ENCODE measurements at regions not wholly inside any gene's neighbourhood (a gene's known extent, or its start where the extent isn't known, plus 50 kb on each side); places are given as distances from the start of the nearest gene placed in this dataset.
"Not testable (repeated sequence)": the region's sequence is repeated elsewhere in the genome, so short reads cannot be mapped to it uniquely, and the experiment has no call there.

DNA sequence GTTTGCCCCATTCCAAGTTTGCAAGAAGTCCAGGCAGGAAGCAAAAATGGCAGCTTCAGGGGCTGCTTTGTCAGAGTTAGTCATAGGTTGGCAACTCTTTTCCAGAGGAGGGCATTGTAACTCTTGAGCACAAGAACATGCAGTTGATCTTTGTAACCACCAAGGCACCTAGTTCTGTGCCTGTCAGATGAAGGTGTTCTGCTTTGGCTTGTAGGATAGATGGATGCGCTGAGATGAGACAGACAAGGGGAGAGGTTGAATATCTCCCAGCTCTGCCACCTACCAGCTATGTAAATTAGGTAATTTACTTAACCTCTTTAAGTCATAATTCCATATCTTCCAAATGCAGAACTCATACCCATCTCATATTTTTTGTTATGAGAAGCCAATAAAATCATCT lies 89.3 kb downstream of the ZNF648 start:
- ATAC-seq (no peak), DNase-seq (no peak)
- peaks cover 18% of the 10 kb centered on the region for H3K27me3 Mint-ChIP-seq (ENCODE audit: low read depth)
- no peak overlapping the region for H3K4me3 Mint-ChIP-seq
- peaks cover 11% of the 10 kb centered on the region for H3K9me3 Mint-ChIP-seq
- no peaks in the 10 kb centered on the region for H3K4me1 Mint-ChIP-seq (ENCODE audit: low read depth)
- no peaks in the 10 kb centered on the region for H3K36me3 Mint-ChIP-seq (ENCODE audit: insufficient read depth)

DNA sequence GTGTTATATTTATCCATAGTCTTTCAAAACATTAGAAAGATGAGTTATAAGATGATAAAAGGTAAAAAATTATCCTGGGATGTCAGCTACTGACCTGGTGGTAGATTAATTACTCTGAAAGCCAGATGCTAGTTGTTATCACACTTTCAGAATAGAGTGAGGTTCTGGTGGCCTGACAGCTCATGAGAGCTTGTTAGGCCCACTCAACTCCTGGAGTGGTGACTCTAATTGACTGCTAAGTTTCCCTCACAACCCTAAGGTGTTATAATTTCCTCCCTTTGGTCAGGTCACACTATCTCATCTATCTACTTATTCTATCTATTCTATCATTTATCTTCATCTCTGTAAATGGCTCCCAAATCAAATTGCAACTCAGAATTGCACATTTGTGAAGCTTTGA lies 90.1 kb downstream of the ZNF648 start:
- ATAC-seq: no peak
- DNase-seq: no peak
- Mint-ChIP-seq H3K36me3 (ENCODE audit: insufficient read depth) (no peaks in the 10 kb centered on the region), H3K4me1 (ENCODE audit: low read depth) (no peaks in the 10 kb centered on the region), H3K4me3 (no peak overlapping the region), H3K27me3 (ENCODE audit: low read depth) (peaks cover 18% of the 10 kb centered on the region), H3K9me3 (peaks cover 8% of the 10 kb centered on the region)

DNA sequence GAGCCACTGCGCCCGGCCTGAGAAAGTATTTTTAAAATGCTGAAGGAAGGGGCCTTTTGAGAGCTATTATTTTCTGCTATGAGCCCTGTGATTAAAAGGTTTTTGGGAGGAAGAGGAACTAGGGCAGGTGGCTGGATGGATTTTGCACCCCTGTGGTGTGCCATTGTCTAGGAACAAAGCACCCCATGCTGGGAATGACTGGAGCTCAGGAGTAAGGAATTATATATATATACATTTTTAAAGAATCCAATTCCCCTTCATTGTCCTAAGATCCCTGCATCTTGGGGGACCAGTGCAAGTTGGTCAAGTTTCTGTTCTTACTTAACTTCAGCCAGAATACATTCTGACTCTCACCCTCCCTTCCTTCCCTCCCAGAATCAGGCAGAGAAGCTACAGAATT lies 91.6 kb downstream of the ZNF648 start:
- DNase-seq: no peak
- Mint-ChIP-seq H3K27me3 (ENCODE audit: low read depth) (peaks cover 16% of the 10 kb centered on the region), H3K36me3 (ENCODE audit: insufficient read depth) (no peaks in the 10 kb centered on the region), H3K4me3 (no peak overlapping the region), H3K9me3 (no peaks in the 10 kb centered on the region), H3K4me1 (ENCODE audit: low read depth) (no peaks in the 10 kb centered on the region)
- no peak for ATAC-seq

DNA sequence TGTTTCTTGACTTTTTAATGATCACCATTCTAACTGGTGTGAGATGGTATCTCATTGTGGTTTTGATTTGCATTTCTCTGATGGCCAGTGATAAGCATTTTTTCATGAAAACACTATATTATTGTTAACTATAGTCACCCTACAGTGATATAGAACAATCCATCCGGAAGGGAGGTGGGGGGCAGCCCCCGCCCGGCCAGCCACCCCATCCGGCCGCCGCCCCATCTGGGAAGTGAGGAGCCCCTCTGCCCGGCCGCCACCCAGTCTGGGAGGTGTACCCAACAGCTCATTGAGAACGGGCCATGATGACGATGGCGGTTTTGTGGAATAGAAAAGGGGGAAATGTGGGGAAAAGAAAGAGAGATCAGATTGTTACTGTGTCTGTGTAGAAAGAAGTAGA lies 106.8 kb downstream of the ZNF648 start:
- H3K9me3 Mint-ChIP-seq: peaks cover 27% of the 10 kb centered on the region
- not testable (repeated sequence) for H3K4me3 Mint-ChIP-seq; ATAC-seq; DNase-seq; H3K27me3 Mint-ChIP-seq (ENCODE audit: low read depth); H3K4me1 Mint-ChIP-seq (ENCODE audit: low read depth); H3K36me3 Mint-ChIP-seq (ENCODE audit: insufficient read depth)

DNA sequence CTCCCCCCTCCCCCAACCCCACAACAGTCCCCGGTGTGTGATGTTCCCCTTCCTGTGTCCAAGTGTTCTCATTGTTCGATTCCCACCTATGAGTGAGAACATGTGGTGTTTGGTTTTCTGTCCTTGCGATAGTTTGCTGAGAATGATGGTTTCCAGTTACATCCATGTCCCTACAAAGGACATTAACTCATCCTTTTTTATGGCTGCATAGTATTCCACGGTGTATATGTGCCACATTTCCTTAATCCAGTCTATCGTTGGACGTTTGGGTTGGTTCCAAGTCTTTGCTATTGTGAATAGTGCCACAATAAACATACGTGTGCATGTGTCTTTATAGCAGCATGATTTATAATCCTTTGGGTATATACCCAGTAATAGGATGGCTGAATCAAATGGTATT lies 107.3 kb downstream of the ZNF648 start:
- not testable (repeated sequence) for DNase-seq; H3K4me1 Mint-ChIP-seq (ENCODE audit: low read depth); H3K4me3 Mint-ChIP-seq; H3K27me3 Mint-ChIP-seq (ENCODE audit: low read depth); H3K36me3 Mint-ChIP-seq (ENCODE audit: insufficient read depth); ATAC-seq
- H3K9me3 Mint-ChIP-seq: peaks cover 22% of the 10 kb centered on the region

DNA sequence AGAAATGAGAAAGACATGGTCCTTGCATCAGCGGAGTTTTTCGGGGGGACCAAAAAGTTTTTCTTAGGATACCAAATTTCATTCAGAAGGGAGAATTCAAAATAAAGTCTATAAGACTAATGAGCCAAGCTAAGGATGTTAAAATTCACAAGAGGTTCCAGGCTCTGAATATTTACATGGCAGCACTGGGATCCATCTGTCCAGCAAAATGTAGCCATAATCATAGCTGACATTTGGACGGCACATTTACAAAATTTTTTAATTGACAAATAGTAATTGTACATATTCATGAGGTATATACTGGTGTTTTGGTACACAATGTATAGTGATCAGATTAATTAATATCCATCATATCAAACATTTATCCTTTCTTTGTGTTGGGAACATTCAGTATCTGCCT lies 107.9 kb downstream of the ZNF648 start:
- Mint-ChIP-seq H3K36me3 (ENCODE audit: insufficient read depth) (no peaks in the 10 kb centered on the region), H3K27me3 (ENCODE audit: low read depth) (peaks cover 7% of the 10 kb centered on the region), H3K4me3 (no peak overlapping the region), H3K9me3 (peaks cover 16% of the 10 kb centered on the region), H3K4me1 (ENCODE audit: low read depth) (no peaks in the 10 kb centered on the region)
- ATAC-seq: no peak
- DNase-seq: no peak

DNA sequence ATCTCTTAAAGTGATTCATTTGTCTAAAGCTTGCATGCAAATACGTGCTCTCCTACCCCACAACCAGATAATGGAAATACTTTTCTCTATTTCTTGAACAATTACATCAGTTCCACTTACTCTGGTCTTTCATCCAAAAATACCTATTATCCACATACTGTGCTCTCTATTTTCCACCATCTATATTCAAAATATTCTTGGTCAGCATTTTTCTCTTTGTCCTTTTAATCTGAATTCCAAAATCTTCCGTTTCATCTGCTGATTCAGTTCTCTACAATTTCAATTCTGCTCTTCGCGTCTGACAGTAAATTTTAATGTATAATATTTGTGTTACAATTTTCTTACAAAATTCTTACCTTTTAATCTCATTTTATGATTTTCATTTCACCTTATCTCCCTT lies 110.3 kb downstream of the ZNF648 start:
- H3K27me3 Mint-ChIP-seq (ENCODE audit: low read depth): peaks cover 9% of the 10 kb centered on the region
- ATAC-seq (no peak), DNase-seq (no peak)
- no peaks in the 10 kb centered on the region for H3K4me1 Mint-ChIP-seq (ENCODE audit: low read depth)
- H3K4me3 Mint-ChIP-seq: no peak overlapping the region
- peaks cover 16% of the 10 kb centered on the region for H3K9me3 Mint-ChIP-seq
- no peaks in the 10 kb centered on the region for H3K36me3 Mint-ChIP-seq (ENCODE audit: insufficient read depth)

DNA sequence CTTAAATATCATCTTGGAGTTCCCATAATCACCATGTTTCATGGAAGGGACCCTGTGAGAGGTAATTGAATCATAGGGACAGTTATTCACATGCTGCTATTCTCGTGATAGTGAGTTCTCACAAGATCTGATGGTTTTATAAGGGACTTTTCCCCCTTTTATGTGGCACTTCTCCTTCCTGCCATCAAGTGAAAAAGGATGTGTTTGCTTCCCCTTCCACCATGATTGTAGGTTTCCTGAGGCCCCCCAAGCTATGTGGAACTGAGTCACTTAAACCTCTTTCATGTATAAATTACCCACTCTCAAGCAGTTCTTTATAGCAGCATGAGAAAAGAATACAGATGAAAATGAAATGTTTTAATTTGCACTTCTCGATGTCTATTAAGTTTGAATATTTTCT lies 112.0 kb downstream of the ZNF648 start:
- Mint-ChIP-seq H3K36me3 (ENCODE audit: insufficient read depth) (no peaks in the 10 kb centered on the region), H3K4me1 (ENCODE audit: low read depth) (no peaks in the 10 kb centered on the region), H3K27me3 (ENCODE audit: low read depth) (peaks cover 18% of the 10 kb centered on the region), H3K4me3 (no peak overlapping the region), H3K9me3 (peaks cover 8% of the 10 kb centered on the region)
- ATAC-seq (no peak), DNase-seq (no peak)

DNA sequence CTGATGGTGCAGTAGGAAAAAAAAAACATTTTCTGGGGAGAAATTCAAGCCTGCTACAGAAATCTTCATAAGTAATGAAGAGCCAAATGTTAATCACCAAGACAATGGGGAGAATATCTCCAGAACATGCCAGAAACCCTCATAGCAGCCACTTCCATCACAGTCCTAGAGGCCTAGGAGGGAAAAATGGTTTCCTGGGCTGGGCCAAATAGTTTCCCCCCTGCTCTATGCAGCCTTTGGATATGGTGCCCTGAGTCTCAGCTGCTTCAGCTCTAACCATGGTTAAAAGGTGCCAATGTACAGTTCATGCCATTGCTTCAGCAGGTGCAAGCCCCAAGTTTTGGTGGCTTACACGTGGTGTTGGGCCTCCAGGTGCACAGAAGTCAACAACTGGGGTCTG lies 113.1 kb downstream of the ZNF648 start:
- Mint-ChIP-seq H3K9me3 (peaks cover 8% of the 10 kb centered on the region), H3K4me1 (ENCODE audit: low read depth) (no peaks in the 10 kb centered on the region), H3K36me3 (ENCODE audit: insufficient read depth) (no peaks in the 10 kb centered on the region), H3K27me3 (ENCODE audit: low read depth) (peaks cover 24% of the 10 kb centered on the region), H3K4me3 (no peak overlapping the region)
- ATAC-seq: no peak
- DNase-seq: no peak

DNA sequence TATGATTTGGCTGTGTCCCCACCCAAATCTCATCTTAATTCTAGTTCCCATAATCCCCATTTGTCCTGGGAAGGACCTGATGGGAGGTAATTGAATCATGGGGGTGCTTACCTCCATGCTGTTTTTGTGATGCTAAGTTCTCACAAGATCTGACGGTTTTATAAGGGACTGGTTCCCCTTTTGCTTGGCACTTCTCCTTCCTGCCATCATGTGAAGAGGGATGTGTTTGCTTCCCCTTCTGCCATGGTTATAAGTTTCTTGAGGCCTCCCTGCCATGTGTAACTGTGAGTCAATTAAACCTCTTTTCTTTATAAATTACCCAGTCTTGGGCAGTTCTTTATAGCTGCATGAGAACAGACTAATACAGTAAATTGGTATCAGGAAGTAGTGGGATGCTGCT lies 114.1 kb downstream of the ZNF648 start:
- peaks cover 25% of the 10 kb centered on the region for H3K27me3 Mint-ChIP-seq (ENCODE audit: low read depth)
- no peaks in the 10 kb centered on the region for H3K36me3 Mint-ChIP-seq (ENCODE audit: insufficient read depth)
- DNase-seq (no peak), ATAC-seq (no peak)
- H3K9me3 Mint-ChIP-seq: peaks cover 8% of the 10 kb centered on the region
- H3K4me3 Mint-ChIP-seq: no peak overlapping the region
- H3K4me1 Mint-ChIP-seq (ENCODE audit: low read depth): no peaks in the 10 kb centered on the region

DNA sequence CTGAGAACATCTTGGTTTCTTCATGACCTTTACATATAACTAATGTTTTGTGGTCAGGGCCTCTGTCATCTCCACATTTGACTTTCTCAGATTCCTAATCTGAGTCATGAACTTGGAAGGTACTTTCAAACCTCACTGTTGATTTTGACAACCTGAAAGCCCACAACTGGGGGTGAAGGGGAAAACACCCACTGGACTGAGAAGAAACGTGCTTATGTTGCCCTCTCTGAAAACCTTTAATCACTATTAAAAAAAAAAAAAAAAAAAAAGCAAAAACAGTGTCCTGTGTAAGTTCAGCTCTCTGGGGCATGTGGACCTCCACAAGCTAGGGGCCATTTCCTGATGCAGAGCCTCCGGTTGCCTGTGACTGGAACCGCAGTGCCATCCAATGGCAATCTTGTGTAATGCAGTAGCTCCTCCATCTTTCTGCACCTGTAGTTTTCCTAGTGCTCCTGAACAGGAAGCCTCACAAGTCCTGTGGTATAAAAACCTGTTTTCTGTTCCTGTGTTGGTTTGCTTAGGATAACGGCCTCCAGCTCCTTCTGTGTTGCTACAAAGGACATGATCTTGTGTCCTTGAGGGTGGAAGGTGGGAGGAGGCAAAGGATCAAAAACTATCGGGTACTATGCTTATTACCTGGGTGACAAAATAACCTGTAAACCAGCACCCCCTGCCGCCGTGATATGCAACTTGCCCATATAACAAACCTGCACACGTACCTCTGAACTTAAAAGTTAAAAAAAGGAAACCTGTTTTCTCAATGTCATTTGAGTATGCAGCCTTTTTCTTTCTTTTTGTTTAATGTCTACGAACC lies 124.5 kb downstream of the ZNF648 start:
- H3K36me3 Mint-ChIP-seq (ENCODE audit: insufficient read depth): no peaks in the 10 kb centered on the region
- H3K4me3 Mint-ChIP-seq: no peak overlapping the region
- H3K4me1 Mint-ChIP-seq (ENCODE audit: low read depth): peaks cover 4% of the 10 kb centered on the region
- no peaks in the 10 kb centered on the region for H3K27me3 Mint-ChIP-seq (ENCODE audit: low read depth)
- ATAC-seq: peak; percentile 52 to 76
- no peaks in the 10 kb centered on the region for H3K9me3 Mint-ChIP-seq
- DNase-seq: no peak

DNA sequence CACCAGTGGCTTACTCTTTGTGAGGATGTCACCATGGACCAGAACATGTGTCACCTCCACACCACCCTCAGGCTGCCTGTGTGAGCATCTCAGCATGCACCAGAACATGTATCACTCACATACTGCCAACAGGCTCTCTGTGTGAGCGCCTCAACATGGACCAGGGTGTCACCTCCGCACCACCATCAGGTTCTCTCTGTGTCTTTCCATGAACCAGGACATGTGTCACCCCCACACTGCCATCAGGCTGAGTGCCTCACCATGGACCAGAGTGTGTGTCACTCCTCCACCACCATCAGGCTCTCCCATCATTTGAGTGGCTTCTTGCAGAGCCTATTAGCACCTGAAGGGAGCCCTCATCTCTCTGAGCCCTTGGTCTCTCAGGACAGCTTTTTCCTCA lies 125.2 kb downstream of the ZNF648 start:
- Mint-ChIP-seq H3K27me3 (ENCODE audit: low read depth) (no peaks in the 10 kb centered on the region), H3K9me3 (no peaks in the 10 kb centered on the region), H3K4me3 (no peak overlapping the region), H3K4me1 (ENCODE audit: low read depth) (peaks cover 4% of the 10 kb centered on the region), H3K36me3 (ENCODE audit: insufficient read depth) (no peaks in the 10 kb centered on the region)
- DNase-seq (no peak), ATAC-seq (peak; percentile 63 to 72)

DNA sequence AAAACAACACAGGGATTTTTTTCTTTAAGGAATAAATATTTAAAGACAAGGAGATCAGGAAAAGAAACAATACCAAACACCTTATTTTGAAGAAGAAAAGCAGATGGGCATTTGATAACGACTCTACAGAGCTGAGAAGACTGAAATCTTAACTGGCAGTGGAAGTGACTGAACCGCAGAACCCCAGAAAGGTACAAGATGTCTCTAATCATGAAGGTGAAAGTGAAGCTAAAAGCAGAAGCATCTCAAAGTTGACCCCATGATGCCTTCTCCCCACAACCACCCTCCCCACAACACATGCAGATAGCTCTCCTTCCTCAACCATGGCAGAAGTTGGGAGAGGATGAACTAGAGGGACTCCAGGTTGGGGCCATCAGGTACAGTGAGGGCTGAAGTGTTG lies 129.6 kb downstream of the ZNF648 start:
- Mint-ChIP-seq H3K4me3 (no peak overlapping the region), H3K4me1 (ENCODE audit: low read depth) (peaks cover 2% of the 10 kb centered on the region), H3K27me3 (ENCODE audit: low read depth) (peaks cover 3% of the 10 kb centered on the region), H3K9me3 (no peaks in the 10 kb centered on the region), H3K36me3 (ENCODE audit: insufficient read depth) (no peaks in the 10 kb centered on the region)
- DNase-seq: no peak
- ATAC-seq: no peak

DNA sequence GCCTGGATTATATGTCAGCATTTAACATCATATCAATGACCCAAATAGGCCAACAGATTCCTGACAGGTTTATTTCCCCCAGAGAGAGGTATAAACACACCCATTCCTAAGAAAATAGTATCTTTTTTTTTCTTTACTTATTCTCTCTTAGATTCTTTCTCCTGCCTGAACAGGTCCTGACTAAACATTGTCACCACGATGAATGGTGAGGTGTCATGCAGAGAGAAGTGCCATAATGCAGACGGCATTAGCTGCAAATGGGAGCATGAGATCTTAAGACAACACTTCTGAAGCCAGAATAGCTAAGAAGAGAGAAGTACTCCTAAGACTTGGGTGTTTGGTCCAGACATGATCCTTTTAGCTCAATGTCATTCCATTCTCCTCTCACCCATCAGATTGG lies 131.3 kb downstream of the ZNF648 start:
- no peaks in the 10 kb centered on the region for H3K36me3 Mint-ChIP-seq (ENCODE audit: insufficient read depth)
- DNase-seq: no peak
- H3K9me3 Mint-ChIP-seq: no peaks in the 10 kb centered on the region
- H3K4me1 Mint-ChIP-seq (ENCODE audit: low read depth): no peaks in the 10 kb centered on the region
- no peak for ATAC-seq
- H3K4me3 Mint-ChIP-seq: no peak overlapping the region
- peaks cover 3% of the 10 kb centered on the region for H3K27me3 Mint-ChIP-seq (ENCODE audit: low read depth)

DNA sequence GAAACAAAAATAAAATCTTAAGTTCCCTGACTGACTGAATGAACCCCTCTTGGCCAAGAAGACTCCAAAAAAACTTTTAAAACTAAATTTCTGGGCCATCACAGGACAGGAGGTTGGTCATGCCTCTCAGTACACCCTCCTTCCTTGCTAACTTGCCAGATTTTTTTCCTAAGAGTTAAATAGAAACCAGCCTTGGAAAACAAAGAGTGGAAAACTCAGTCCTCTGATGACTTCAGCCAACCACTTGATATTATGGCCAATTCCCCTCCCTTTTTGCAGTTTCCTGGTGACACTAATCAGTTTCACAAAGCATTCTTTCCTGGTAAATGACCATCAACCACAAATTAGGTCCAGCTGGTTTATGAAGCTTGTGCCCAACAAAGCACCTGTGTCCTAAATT lies 134.8 kb downstream of the ZNF648 start:
- H3K36me3 Mint-ChIP-seq (ENCODE audit: insufficient read depth): no peaks in the 10 kb centered on the region
- H3K4me1 Mint-ChIP-seq (ENCODE audit: low read depth): no peaks in the 10 kb centered on the region
- DNase-seq: no peak
- peaks cover 3% of the 10 kb centered on the region for H3K27me3 Mint-ChIP-seq (ENCODE audit: low read depth)
- H3K4me3 Mint-ChIP-seq: no peak overlapping the region
- ATAC-seq: no peak
- H3K9me3 Mint-ChIP-seq: no peaks in the 10 kb centered on the region

Measured in activated T-cell treated with anti-CD3 and anti-CD28 coated beads, Interleukin-2, amount 50 U/mL, for 4 hours (primary cell).